Liver (tissue), 8 donors: ENCODE measurements at regions not wholly inside any gene's neighbourhood (a gene's known extent, or its start where the extent isn't known, plus 50 kb on each side); places are given as distances from the start of the nearest gene placed in this dataset.

Experiments used
- DNase-seq: peaks from one replicate; pipeline ENCODE4 v3.0.0-alpha.2; 2017; ENCODE audit warnings: low spot score
- H3K27ac ChIP-seq, 2 donors: one replicate each; pipeline ENCODE4 v1.7.0; 2013; ENCODE audit warnings: inconsistent platforms in 2 of 2, low read length in 2 of 2, control low read depth in 1 of 2, low read depth in 1 of 2, mild to moderate bottlenecking in 1 of 2
- H3K27me3 ChIP-seq, 4 donors: one replicate each; pipeline versions ENCODE4 v1.6.1 to v1.7.0; 2013; ENCODE audit warnings: low read length in 3 of 4, inconsistent platforms in 1 of 4, mild to moderate bottlenecking in 1 of 4, moderate library complexity in 1 of 4; ENCODE audit not compliant: control insufficient read depth in 4 of 4, insufficient read depth in 4 of 4
- H3K36me3 ChIP-seq, 4 donors: one replicate each; pipeline versions ENCODE4 v1.6.1 to v1.7.0; 2013; ENCODE audit warnings: low read length in 3 of 4, mild to moderate bottlenecking in 3 of 4, low read depth in 1 of 4, moderate library complexity in 1 of 4; ENCODE audit not compliant: control insufficient read depth in 4 of 4, insufficient read depth in 3 of 4
- H3K4me1 ChIP-seq, 4 donors: one replicate each; pipeline versions ENCODE4 v1.6.1 to v1.7.0; 2013; ENCODE audit warnings: low read length in 3 of 4, mild to moderate bottlenecking in 3 of 4, moderate library complexity in 1 of 4; ENCODE audit not compliant: control insufficient read depth in 4 of 4, insufficient read depth in 4 of 4
- H3K4me3 ChIP-seq, 3 donors: one replicate each; pipeline versions ENCODE4 v1.6.1 to v1.7.0; 2013; ENCODE audit warnings: low read length in 3 of 3, control low read depth in 1 of 3, low read depth in 1 of 3, mild to moderate bottlenecking in 1 of 3
- H3K9ac ChIP-seq, 2 donors: one replicate each; pipeline ENCODE4 v1.7.0; 2013; ENCODE audit warnings: low read length in 2 of 2, mild to moderate bottlenecking in 2 of 2, moderate library complexity in 2 of 2, control low read depth in 1 of 2, low read depth in 1 of 2
- H3K9me3 ChIP-seq, 4 donors: one replicate each; pipeline versions ENCODE4 v1.6.1 to v1.7.0; 2013; ENCODE audit warnings: low read length in 3 of 4; ENCODE audit not compliant: control insufficient read depth in 4 of 4
- FOXA2 ChIP-seq: IDR thresholded peaks from 2 replicates; pipeline ENCODE4 v1.6.1; 2016; ENCODE audit warnings: antibody characterized with exemption
- HNF4A ChIP-seq, 2 donors: conservative IDR thresholded peaks; 2 replicates each; pipeline ENCODE4 v1.6.1; 2016; ENCODE audit warnings: antibody characterized with exemption in 2 of 2, mild to moderate bottlenecking in 2 of 2
- HNF4G ChIP-seq: IDR thresholded peaks from 2 replicates; pipeline ENCODE4 v1.6.1; 2016; ENCODE audit warnings: antibody characterized with exemption
- JUND ChIP-seq, 2 donors: IDR thresholded peaks; 2 replicates each; pipeline ENCODE4 v1.6.1; 2016; ENCODE audit warnings: antibody characterized with exemption in 2 of 2
- NR2F2 ChIP-seq: IDR thresholded peaks from 2 replicates; pipeline ENCODE4 v1.6.1; 2016; ENCODE audit warnings: antibody characterized with exemption
- REST ChIP-seq: IDR thresholded peaks from 2 replicates; pipeline ENCODE4 v1.6.1; 2016; ENCODE audit warnings: antibody characterized with exemption, mild to moderate bottlenecking
- SP1 ChIP-seq: IDR thresholded peaks from 2 replicates; pipeline ENCODE4 v1.6.1; 2018; ENCODE audit warnings: antibody characterized with exemption, mild to moderate bottlenecking
- TAF1 ChIP-seq: conservative IDR thresholded peaks from 2 replicates; pipeline ENCODE4 v1.6.1; 2016; ENCODE audit warnings: antibody characterized with exemption, mild to moderate bottlenecking
- YY1 ChIP-seq: IDR thresholded peaks from 2 replicates; pipeline ENCODE4 v1.6.1; 2016; ENCODE audit warnings: antibody characterized with exemption, mild to moderate bottlenecking
- WGBS: extraction: QIAGEN DNeasy Blood & Tissue Kit; methylation state at CpG from one replicate; pipeline ENCODE4 v1.1.7; 2013; 5-methylcytosine and 5-hydroxymethylcytosine counted together
- TF ChIP-seq, protein P1 (sequence below): fragments of 150-350 bp; IDR thresholded peaks from 2 replicates; pipeline ENCODE4 v1.5.1; 2017; ENCODE audit warnings: improper control_type of control experiment, low read depth, low read length; ENCODE audit not compliant: missing input control
- TF ChIP-seq, protein P2 (sequence below): IDR thresholded peaks from 2 replicates; pipeline ENCODE4 v1.6.1; 2016; ENCODE audit warnings: antibody characterized with exemption
- TF ChIP-seq, protein P3 (sequence below): IDR thresholded peaks from 2 replicates; pipeline ENCODE4 v1.6.1; 2016; ENCODE audit warnings: antibody characterized with exemption
- donor health status: healthy.
- donor health status: healthy.
- donor health status: healthy.
- donor health status: healthy.
- donor health status: healthy.

GRCh38 chr19:28705008-28705407, 507.9 kb downstream of the UQCRFS1 start (continued):
- TF ChIP-seq, protein P1, sequence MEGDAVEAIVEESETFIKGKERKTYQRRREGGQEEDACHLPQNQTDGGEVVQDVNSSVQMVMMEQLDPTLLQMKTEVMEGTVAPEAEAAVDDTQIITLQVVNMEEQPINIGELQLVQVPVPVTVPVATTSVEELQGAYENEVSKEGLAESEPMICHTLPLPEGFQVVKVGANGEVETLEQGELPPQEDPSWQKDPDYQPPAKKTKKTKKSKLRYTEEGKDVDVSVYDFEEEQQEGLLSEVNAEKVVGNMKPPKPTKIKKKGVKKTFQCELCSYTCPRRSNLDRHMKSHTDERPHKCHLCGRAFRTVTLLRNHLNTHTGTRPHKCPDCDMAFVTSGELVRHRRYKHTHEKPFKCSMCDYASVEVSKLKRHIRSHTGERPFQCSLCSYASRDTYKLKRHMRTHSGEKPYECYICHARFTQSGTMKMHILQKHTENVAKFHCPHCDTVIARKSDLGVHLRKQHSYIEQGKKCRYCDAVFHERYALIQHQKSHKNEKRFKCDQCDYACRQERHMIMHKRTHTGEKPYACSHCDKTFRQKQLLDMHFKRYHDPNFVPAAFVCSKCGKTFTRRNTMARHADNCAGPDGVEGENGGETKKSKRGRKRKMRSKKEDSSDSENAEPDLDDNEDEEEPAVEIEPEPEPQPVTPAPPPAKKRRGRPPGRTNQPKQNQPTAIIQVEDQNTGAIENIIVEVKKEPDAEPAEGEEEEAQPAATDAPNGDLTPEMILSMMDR = no peak

DNA sequence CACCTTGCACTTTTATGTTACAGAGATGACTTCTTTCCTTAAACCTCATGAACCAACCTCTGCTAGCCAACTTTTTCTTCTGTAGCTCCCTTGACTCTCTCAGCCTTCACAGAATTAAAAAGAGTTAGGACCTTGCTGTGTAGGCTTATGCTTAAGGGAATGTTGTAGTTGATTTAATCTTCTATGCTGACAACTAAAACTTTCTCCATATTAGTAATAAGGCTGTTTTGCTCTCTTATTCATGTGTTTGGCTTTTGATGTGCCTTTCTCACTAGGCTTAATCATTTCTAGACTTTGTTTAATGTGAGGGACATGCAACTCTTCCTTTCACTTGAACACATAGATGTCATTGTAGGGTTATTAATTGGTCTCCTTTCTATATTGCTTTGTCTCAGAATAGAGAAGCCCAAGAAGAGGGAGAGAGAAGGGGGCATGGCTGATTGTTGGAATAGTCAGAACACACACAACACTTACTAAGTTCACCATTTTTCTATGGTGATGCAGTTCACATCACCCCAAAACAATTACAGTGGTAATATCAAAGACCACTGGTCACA, 509.5 kb downstream of the UQCRFS1 start:
- no peaks in the 10 kb centered on the region for H3K4me1 ChIP-seq
- DNase-seq = no peak
- TF ChIP-seq, protein P1 = no peak
- TF ChIP-seq HNF4G = no peak
- TF ChIP-seq FOXA2 = no peak
- TF ChIP-seq NR2F2 = no peak
- TF ChIP-seq REST = no peak
- no peak for TF ChIP-seq TAF1
- no peak for TF ChIP-seq HNF4A (conservative IDR thresholded peaks at IDR 0.05)
- TF ChIP-seq SP1 = no peak
- no peak for TF ChIP-seq YY1
- no peak for TF ChIP-seq JUND (IDR thresholded peaks at IDR 0.05)
- TF ChIP-seq, protein P2, sequence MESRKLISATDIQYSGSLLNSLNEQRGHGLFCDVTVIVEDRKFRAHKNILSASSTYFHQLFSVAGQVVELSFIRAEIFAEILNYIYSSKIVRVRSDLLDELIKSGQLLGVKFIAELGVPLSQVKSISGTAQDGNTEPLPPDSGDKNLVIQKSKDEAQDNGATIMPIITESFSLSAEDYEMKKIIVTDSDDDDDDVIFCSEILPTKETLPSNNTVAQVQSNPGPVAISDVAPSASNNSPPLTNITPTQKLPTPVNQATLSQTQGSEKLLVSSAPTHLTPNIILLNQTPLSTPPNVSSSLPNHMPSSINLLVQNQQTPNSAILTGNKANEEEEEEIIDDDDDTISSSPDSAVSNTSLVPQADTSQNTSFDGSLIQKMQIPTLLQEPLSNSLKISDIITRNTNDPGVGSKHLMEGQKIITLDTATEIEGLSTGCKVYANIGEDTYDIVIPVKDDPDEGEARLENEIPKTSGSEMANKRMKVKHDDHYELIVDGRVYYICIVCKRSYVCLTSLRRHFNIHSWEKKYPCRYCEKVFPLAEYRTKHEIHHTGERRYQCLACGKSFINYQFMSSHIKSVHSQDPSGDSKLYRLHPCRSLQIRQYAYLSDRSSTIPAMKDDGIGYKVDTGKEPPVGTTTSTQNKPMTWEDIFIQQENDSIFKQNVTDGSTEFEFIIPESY = no peak
- H3K9ac ChIP-seq = no peak overlapping the region
- no peaks in the 10 kb centered on the region for H3K36me3 ChIP-seq
- H3K4me3 ChIP-seq = no peak overlapping the region
- peaks cover 0 to 11% (median 0%) of the 10 kb centered on the region in 4 donors for H3K27me3 ChIP-seq
- no peak overlapping the region for H3K27ac ChIP-seq
- H3K9me3 ChIP-seq = no peaks in the 10 kb centered on the region

DNA sequence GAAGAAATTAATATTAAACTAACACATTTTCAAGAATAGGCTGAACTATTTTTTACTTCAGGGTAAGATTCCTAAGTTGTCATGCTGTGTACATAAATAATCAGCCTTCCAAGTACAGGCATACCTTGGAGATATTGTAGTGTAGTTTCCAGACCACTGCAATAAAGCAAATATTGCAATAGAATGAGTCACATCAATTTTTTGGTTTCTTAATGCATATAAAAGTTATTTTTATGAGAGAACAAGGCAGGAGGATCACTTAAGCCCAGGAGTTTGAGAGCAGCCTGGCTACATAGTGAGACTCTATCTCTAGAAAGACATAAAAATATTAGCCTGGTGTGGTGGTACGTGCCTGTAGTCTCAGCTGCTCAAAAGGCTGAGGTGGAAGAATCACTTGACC, 511.5 kb downstream of the UQCRFS1 start:
- no peaks in the 10 kb centered on the region for H3K36me3 ChIP-seq
- WGBS = 68% methylated on average over 1 of the region's 1 CpG
- DNase-seq = no peak
- H3K4me1 ChIP-seq = no peaks in the 10 kb centered on the region
- no peak overlapping the region for H3K9ac ChIP-seq
- no peak overlapping the region for H3K27ac ChIP-seq
- no peaks in the 10 kb centered on the region for H3K9me3 ChIP-seq
- no peak overlapping the region for H3K4me3 ChIP-seq
- TF ChIP-seq, protein P3, sequence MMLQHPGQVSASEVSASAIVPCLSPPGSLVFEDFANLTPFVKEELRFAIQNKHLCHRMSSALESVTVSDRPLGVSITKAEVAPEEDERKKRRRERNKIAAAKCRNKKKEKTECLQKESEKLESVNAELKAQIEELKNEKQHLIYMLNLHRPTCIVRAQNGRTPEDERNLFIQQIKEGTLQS = no peak
- peaks cover 0 to 8% (median 0%) of the 10 kb centered on the region in 4 donors for H3K27me3 ChIP-seq
